Left ventricle myocardium inferior (tissue), 1 donor: ENCODE measurements at regions not wholly inside any gene's neighbourhood (a gene's known extent, or its start where the extent isn't known, plus 50 kb on each side); places are given as distances from the start of the nearest gene placed in this dataset.

Source experiments
- DNase-seq: peaks from one replicate; pipeline ENCODE4 v3.0.0-alpha.2; 2020
- H3K27ac ChIP-seq: fragments of 200-600 bp; replicated peaks from 2 replicates; pipeline ENCODE4 v1.8.0; 2021
- H3K27me3 ChIP-seq: fragments of 200-600 bp; 2 replicates; pipeline ENCODE4 v1.8.0; 2021; ENCODE audit warnings: low read depth
- H3K36me3 ChIP-seq: fragments of 200-600 bp; 2 replicates; pipeline ENCODE4 v1.8.0; 2021
- H3K4me1 ChIP-seq: fragments of 200-600 bp; 2 replicates; pipeline ENCODE4 v1.8.0; 2021
- H3K4me3 ChIP-seq: fragments of 200-600 bp; 2 replicates; pipeline ENCODE4 v1.8.0; 2021; ENCODE audit warnings: mild to moderate bottlenecking, moderate library complexity
- H3K9me3 ChIP-seq: fragments of 200-600 bp; replicated peaks from 2 replicates; pipeline ENCODE4 v1.8.0; 2021
- intact Hi-C: fragments of 100-400 bp; cut with micrococcal nuclease; formaldehyde crosslinking; loops from one replicate; pipeline ENCODE4 v1.11.0; 2022
- TF ChIP-seq, protein P1 (sequence below): fragments of 200-600 bp; IDR thresholded peaks from 2 replicates; pipeline ENCODE4 v1.8.0; 2021; ENCODE audit warnings: antibody characterized with exemption, mild to moderate bottlenecking, borderline replicate concordance
- donor health status: DM: no; HTN: yes; CAD: no; lungs with severe emphysema.

DNA sequence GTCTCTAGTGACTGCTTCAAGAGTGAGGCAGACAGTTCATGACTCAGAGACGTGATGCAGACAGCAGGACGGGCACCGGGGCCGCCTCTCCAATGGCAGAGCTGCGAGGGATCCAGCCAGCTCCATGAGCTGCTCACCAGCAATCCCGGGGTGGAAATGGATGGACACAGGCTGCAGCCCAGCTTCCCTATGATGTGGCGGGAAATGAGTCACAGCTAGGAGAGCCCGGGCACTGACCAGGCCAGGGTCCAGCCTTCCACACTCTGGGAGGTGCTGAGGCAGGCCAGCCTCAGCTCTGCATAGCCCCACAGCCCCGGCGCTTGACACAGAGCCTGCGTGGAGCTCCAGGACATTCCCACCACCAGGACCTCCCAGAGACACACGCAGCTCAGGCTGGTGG, 244.8 kb upstream of the IRX2 start:
- Histone ChIP-seq H3K27me3 (peaks cover 80% of the 10 kb centered on the region), H3K9me3 (no peaks in the 10 kb centered on the region), H3K36me3 (no peaks in the 10 kb centered on the region), H3K4me1 (no peaks in the 10 kb centered on the region), H3K4me3 (no peak overlapping the region), H3K27ac (no peak overlapping the region)
- intact Hi-C loops: no loop called here
- no peak for DNase-seq
- TF ChIP-seq, protein P1, sequence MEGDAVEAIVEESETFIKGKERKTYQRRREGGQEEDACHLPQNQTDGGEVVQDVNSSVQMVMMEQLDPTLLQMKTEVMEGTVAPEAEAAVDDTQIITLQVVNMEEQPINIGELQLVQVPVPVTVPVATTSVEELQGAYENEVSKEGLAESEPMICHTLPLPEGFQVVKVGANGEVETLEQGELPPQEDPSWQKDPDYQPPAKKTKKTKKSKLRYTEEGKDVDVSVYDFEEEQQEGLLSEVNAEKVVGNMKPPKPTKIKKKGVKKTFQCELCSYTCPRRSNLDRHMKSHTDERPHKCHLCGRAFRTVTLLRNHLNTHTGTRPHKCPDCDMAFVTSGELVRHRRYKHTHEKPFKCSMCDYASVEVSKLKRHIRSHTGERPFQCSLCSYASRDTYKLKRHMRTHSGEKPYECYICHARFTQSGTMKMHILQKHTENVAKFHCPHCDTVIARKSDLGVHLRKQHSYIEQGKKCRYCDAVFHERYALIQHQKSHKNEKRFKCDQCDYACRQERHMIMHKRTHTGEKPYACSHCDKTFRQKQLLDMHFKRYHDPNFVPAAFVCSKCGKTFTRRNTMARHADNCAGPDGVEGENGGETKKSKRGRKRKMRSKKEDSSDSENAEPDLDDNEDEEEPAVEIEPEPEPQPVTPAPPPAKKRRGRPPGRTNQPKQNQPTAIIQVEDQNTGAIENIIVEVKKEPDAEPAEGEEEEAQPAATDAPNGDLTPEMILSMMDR: no peak

DNA sequence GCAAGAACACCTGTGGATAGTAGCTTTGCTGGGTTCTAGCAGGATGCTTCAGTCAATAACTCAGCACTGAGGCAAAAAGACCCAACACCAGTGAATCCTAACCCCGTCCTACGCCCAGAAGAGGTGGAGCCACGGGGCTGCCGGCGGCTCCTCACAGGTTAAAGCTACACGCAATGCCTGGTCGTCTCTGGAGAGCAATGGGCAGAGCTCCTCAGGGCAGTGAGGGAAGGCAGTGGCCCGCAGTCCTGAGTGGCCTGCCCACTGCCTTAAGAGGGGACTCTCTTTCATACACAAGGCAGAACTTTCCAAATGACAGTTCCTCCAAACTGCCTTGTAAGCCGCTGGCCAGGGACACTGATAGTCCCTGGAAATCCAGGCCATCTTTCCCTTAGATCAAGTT, 244.2 kb upstream of the IRX2 start:
- H3K4me3 ChIP-seq: no peak overlapping the region
- no peaks in the 10 kb centered on the region for H3K9me3 ChIP-seq
- H3K27ac ChIP-seq: no peak overlapping the region
- peaks cover 80% of the 10 kb centered on the region for H3K27me3 ChIP-seq
- no peaks in the 10 kb centered on the region for H3K36me3 ChIP-seq
- no peaks in the 10 kb centered on the region for H3K4me1 ChIP-seq
- TF ChIP-seq, protein P1: no peak
- no peak for DNase-seq
- intact Hi-C loops: no loop called here

DNA sequence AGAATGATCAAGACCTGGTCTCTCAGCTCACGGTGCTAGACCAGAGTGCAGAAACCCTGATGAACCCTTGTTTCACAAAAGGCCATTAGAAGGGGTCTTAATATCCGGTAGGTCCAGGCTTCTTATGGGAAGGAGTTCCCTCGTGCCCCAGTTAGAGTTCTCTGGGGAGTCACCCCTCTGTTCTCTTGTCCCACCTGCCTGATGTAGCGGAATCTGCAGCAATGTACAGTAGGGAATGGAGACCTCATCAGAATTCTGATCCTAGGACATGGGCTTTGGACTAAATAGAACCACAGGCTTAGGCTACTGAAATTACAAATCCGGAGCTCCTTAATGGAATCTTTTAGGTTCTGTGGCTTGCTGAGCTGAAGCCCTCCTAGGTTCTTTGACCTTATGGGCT, 243.6 kb upstream of the IRX2 start:
- DNase-seq: no peak
- no peaks in the 10 kb centered on the region for H3K36me3 ChIP-seq
- intact Hi-C loops: no loop called here
- no peaks in the 10 kb centered on the region for H3K4me1 ChIP-seq
- H3K27ac ChIP-seq: no peak overlapping the region
- peaks cover 76% of the 10 kb centered on the region for H3K27me3 ChIP-seq
- H3K4me3 ChIP-seq: no peak overlapping the region
- H3K9me3 ChIP-seq: no peaks in the 10 kb centered on the region
- TF ChIP-seq, protein P1: no peak

DNA sequence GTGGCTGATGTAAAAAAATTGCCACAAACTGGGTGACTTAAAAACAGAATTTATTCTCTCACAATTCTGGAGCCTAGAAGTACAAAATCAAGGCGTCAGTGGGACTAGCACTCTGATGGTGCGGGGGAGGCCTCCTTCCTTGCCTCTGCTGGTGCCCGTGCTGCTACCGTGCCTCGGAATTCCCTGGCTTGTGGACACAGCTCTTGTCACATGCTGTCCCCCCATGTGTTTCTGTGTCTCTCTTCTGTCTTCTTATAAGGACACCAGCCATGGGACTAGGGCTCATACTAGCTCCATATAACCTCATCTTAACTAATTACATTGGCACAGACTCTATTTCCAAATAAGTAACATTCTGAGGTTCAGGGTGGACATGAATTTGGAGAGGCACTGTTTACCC, 242.3 kb upstream of the IRX2 start:
- peaks cover 76% of the 10 kb centered on the region for H3K27me3 ChIP-seq
- H3K27ac ChIP-seq: no peak overlapping the region
- no peaks in the 10 kb centered on the region for H3K9me3 ChIP-seq
- DNase-seq: no peak
- H3K4me3 ChIP-seq: no peak overlapping the region
- H3K4me1 ChIP-seq: no peaks in the 10 kb centered on the region
- H3K36me3 ChIP-seq: no peaks in the 10 kb centered on the region
- TF ChIP-seq, protein P1: no peak
- intact Hi-C loops: no loop called here

DNA sequence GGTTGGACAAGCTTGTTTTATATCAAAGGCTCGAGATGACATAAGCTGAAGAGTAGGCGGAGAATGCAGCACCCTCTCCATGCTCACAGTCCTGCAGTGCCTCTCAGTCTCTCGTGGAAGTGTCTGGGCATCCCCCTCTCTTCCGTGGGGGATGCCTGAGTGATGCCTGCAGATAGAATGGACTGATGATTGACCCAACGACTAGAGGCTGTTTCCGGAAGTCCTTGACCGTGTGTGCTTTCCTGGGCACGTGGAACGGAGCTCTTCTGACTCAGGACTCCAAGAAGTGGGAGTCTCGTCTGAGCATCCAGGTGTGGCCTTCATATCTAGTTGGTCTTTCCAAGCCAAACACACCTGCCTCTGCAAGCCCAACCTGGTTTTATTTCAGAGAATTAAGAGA, 241.8 kb upstream of the IRX2 start:
- no peaks in the 10 kb centered on the region for H3K9me3 ChIP-seq
- H3K4me3 ChIP-seq: no peak overlapping the region
- H3K36me3 ChIP-seq: no peaks in the 10 kb centered on the region
- intact Hi-C loops: no loop called here
- H3K4me1 ChIP-seq: no peaks in the 10 kb centered on the region
- TF ChIP-seq, protein P1: no peak
- H3K27ac ChIP-seq: no peak overlapping the region
- peaks cover 72% of the 10 kb centered on the region for H3K27me3 ChIP-seq
- DNase-seq: no peak

DNA sequence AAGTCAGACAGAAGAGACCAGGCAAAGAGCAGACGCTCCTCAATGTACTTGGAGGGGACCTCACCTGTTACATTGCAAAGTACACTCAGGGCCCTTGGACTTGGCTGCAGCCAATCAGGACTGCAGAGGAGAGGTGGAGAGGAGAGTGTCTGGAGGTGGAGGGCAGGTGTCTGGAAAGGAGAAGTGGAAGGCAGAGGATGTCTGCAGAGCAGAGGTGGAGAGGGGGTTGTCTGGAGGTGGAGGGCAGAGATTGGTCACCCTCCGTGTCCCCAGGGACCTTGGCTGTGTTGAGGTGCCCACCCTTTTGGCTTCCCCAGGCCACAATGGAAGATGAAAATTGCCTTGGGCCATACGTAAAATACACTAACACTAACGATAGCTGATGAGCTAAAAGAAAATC, 241.3 kb upstream of the IRX2 start:
- TF ChIP-seq, protein P1: no peak
- H3K4me3 ChIP-seq: no peak overlapping the region
- H3K27ac ChIP-seq: no peak overlapping the region
- no peaks in the 10 kb centered on the region for H3K36me3 ChIP-seq
- H3K4me1 ChIP-seq: no peaks in the 10 kb centered on the region
- H3K9me3 ChIP-seq: no peaks in the 10 kb centered on the region
- peaks cover 68% of the 10 kb centered on the region for H3K27me3 ChIP-seq
- intact Hi-C loops: no loop called here
- DNase-seq: no peak
